ENCODE measurements at regions not wholly inside any gene's neighbourhood (a gene's known extent, or its start where the extent isn't known, plus 50 kb on each side); places are given as distances from the start of the nearest gene placed in this dataset.

DNA sequence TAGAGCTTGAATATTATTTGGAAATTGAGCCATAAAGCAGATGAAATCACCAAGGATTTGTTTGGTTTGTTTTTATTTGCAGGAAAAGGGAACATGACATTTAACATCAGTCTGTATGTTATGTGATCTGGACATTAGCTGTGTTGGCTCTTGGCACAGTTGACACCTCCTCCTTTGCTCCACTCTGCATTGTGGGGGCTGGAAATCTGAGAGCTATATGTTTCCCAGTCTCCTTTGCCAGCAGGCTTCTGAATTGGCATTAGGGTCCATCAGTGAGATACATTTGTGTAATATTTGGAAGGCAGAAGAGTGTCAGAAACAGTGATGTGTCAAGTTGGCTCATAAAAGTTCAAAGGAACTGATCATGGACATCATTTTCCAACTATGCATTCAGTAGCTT, 322.1 kb upstream of the ATP2B1 start:
- TF ChIP-seq, protein P1, sequence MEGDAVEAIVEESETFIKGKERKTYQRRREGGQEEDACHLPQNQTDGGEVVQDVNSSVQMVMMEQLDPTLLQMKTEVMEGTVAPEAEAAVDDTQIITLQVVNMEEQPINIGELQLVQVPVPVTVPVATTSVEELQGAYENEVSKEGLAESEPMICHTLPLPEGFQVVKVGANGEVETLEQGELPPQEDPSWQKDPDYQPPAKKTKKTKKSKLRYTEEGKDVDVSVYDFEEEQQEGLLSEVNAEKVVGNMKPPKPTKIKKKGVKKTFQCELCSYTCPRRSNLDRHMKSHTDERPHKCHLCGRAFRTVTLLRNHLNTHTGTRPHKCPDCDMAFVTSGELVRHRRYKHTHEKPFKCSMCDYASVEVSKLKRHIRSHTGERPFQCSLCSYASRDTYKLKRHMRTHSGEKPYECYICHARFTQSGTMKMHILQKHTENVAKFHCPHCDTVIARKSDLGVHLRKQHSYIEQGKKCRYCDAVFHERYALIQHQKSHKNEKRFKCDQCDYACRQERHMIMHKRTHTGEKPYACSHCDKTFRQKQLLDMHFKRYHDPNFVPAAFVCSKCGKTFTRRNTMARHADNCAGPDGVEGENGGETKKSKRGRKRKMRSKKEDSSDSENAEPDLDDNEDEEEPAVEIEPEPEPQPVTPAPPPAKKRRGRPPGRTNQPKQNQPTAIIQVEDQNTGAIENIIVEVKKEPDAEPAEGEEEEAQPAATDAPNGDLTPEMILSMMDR (conservative IDR thresholded peaks at IDR 0.05 in 1 of 2, IDR thresholded peaks at IDR 0.05 in 1 of 2; ENCODE audit: extremely low read depth in 1 of 2, insufficient read depth in 1 of 2, low read depth in 1 of 2, low read length in 2 of 2) = no peak
- TF ChIP-seq EZH2 (IDR thresholded peaks at IDR 0.05; ENCODE audit: borderline replicate concordance, low read length) = no peak
